Stomach (tissue), 8 donors: ENCODE measurements at regions not wholly inside any gene's neighbourhood (a gene's known extent, or its start where the extent isn't known, plus 50 kb on each side); places are given as distances from the start of the nearest gene placed in this dataset.

ENCODE experiments used
- DNase-seq, 2 donors: peaks; one replicate each; pipeline versions ENCODE4 v3.0.0 to v3.0.0-alpha.2; 2013 to 2019
- H3K27ac ChIP-seq, 5 donors: fragments of 200-600 bp in 4 of 5; sonication (generic) in 4 of 5; one replicate each; pipeline ENCODE4 v1.5.1; 2013 to 2019; ENCODE audit warnings: mild to moderate bottlenecking in 1 of 5, moderate library complexity in 1 of 5
- H3K27me3 ChIP-seq, 3 donors: fragments of 200-600 bp; sonication (generic); one replicate each; pipeline ENCODE4 v1.5.1; 2017 to 2019; ENCODE audit warnings: mixed run types in 1 of 3
- H3K36me3 ChIP-seq, 4 donors: fragments of 200-600 bp; sonication (generic); 1 replicate in 3 of 4; 2 replicates in 1 of 4; pipeline ENCODE4 v1.5.1; 2016 to 2019
- H3K4me1 ChIP-seq, 4 donors: fragments of 200-600 bp; sonication (generic); one replicate each; pipeline ENCODE4 v1.5.1; 2016 to 2019
- H3K4me3 ChIP-seq, 4 donors: fragments of 200-600 bp; sonication (generic) in 3 of 4; one replicate each; pipeline ENCODE4 v1.5.1; 2016 to 2019; ENCODE audit warnings: mild to moderate bottlenecking in 1 of 4
- H3K9me3 ChIP-seq, 4 donors: fragments of 200-600 bp; sonication (generic); one replicate each; pipeline ENCODE4 v1.5.1; 2016 to 2019
- EP300 ChIP-seq: sonication (generic); formaldehyde crosslinking; IDR thresholded peaks from one replicate; pipeline ENCODE4 v1.6.1; 2017; ENCODE audit warnings: antibody characterized with exemption
- POLR2A ChIP-seq, 4 donors: fragments of 450-650 bp; IDR thresholded peaks; one replicate each; pipeline ENCODE4 v1.6.1; 2016; ENCODE audit warnings: antibody characterized with exemption in 4 of 4, control low read depth in 2 of 4, mild to moderate bottlenecking in 1 of 4, moderate library complexity in 1 of 4
- POLR2AphosphoS5 ChIP-seq, 3 donors: sonication (generic); formaldehyde crosslinking; IDR thresholded peaks; one replicate each; pipeline ENCODE4 v1.6.1; 2016; ENCODE audit warnings: antibody characterized with exemption in 3 of 3
- WGBS, 5 donors: extraction: QIAGEN DNeasy Blood & Tissue Kit in 3 of 5; methylation state at CpG; one replicate each; pipeline versions ENCODE4 v1.1.5 to v1.1.7; 2013 to 2018; 5-methylcytosine and 5-hydroxymethylcytosine counted together
- intact Hi-C: fragments of 100-400 bp; cut with DNase I; formaldehyde crosslinking; loops from one replicate; pipeline ENCODE4 v1.15.1; 2023; ENCODE audit warnings: low total_unique reads
- TF ChIP-seq, protein P1 (sequence below), 7 experiments: fragments of 450-650 bp in 4 of 7; fragments of 200-600 bp in 3 of 7; sonication (generic) in 3 of 7; IDR thresholded peaks; one replicate each; pipeline ENCODE4 v1.5.1; 2016 to 2019; ENCODE audit warnings: antibody characterized with exemption in 7 of 7, control low read depth in 2 of 7, mild to moderate bottlenecking in 1 of 7
- donor health status: healthy with polysubstance abuse.
- donor health status: Bipolar disorder and iron deficiency.
- donor health status: healthy.

- Histone ChIP-seq H3K27me3 (no peaks in the 10 kb centered on the region), H3K27ac (no peak overlapping the region), H3K4me3 (no peak overlapping the region), H3K4me1 (no peaks in the 10 kb centered on the region), H3K36me3 (no peaks in the 10 kb centered on the region), H3K9me3 (no peaks in the 10 kb centered on the region)
- intact Hi-C loops, result no loop called here
- DNase-seq, result no peak
- WGBS, 5 donors, result 34 to 53% (median 42%) methylated on average over 2 of the region's 2 CpGs
- no peak for TF ChIP-seq POLR2AphosphoS5 (IDR thresholded peaks at IDR 0.05)
- TF ChIP-seq, protein P1, sequence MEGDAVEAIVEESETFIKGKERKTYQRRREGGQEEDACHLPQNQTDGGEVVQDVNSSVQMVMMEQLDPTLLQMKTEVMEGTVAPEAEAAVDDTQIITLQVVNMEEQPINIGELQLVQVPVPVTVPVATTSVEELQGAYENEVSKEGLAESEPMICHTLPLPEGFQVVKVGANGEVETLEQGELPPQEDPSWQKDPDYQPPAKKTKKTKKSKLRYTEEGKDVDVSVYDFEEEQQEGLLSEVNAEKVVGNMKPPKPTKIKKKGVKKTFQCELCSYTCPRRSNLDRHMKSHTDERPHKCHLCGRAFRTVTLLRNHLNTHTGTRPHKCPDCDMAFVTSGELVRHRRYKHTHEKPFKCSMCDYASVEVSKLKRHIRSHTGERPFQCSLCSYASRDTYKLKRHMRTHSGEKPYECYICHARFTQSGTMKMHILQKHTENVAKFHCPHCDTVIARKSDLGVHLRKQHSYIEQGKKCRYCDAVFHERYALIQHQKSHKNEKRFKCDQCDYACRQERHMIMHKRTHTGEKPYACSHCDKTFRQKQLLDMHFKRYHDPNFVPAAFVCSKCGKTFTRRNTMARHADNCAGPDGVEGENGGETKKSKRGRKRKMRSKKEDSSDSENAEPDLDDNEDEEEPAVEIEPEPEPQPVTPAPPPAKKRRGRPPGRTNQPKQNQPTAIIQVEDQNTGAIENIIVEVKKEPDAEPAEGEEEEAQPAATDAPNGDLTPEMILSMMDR (IDR thresholded peaks at IDR 0.05), result no peak
- TF ChIP-seq EP300, result no peak
- TF ChIP-seq POLR2A (IDR thresholded peaks at IDR 0.05), result no peak
Observed at GRCh38 chr6:95521181-95521580, 56.2 kb upstream of the MANEA start.
